H1 (cell line): ENCODE measurements at regions not wholly inside any gene's neighbourhood (a gene's known extent, or its start where the extent isn't known, plus 50 kb on each side); places are given as distances from the start of the nearest gene placed in this dataset.

Experiments
- ATF3 ChIP-seq: IDR thresholded peaks from 2 replicates; pipeline ENCODE4 v1.6.1; 2011; ENCODE audit warnings: low read depth, mild to moderate bottlenecking, low read length; ENCODE audit not compliant: insufficient read depth
- BRCA1 ChIP-seq: IDR thresholded peaks from 2 replicates; pipeline ENCODE4 v1.6.1; 2012; ENCODE audit warnings: low read depth, low read length, improper control_type of control experiment
- CHD1 ChIP-seq: IDR thresholded peaks from 2 replicates; pipeline ENCODE4 v1.6.1; 2012; ENCODE audit warnings: low read depth, low read length, improper control_type of control experiment
- CTCF ChIP-seq, 3 experiments: IDR thresholded peaks; 1 replicate in 2 of 3; 2 replicates in 1 of 3; pipeline versions ENCODE4 v1.5.1 to v1.6.1; 2011; ENCODE audit warnings: low read length in 3 of 3, mild to moderate bottlenecking in 3 of 3, inconsistent platforms in 2 of 3, low read depth in 1 of 3, moderate library complexity in 1 of 3; ENCODE audit not compliant: insufficient read depth in 1 of 3; ENCODE audit errors: control extremely low read depth in 1 of 3
- E2F6 ChIP-seq: IDR thresholded peaks from 2 replicates; pipeline ENCODE4 v1.6.1; 2012; ENCODE audit warnings: inconsistent platforms
- EP300 ChIP-seq, 2 experiments: IDR thresholded peaks; 1 replicate in 1 of 2; 2 replicates in 1 of 2; pipeline ENCODE4 v1.6.1; 2011 to 2012; ENCODE audit warnings: low read depth in 2 of 2, low read length in 2 of 2, mild to moderate bottlenecking in 2 of 2, borderline replicate concordance in 1 of 2, inconsistent platforms in 1 of 2, moderate library complexity in 1 of 2
- MAX ChIP-seq: IDR thresholded peaks from 2 replicates; pipeline ENCODE4 v1.6.1; 2012; ENCODE audit warnings: inconsistent platforms
- POLR2A ChIP-seq, 2 experiments: IDR thresholded peaks; 1 replicate in 1 of 2; 2 replicates in 1 of 2; pipeline ENCODE4 v1.6.1; 2011; ENCODE audit warnings: low read depth in 2 of 2, low read length in 2 of 2, mild to moderate bottlenecking in 2 of 2; ENCODE audit errors: control extremely low read depth in 1 of 2
- POLR2AphosphoS5 ChIP-seq: IDR thresholded peaks from 2 replicates; pipeline ENCODE4 v1.6.1; 2011; ENCODE audit warnings: low read depth, low read length
- RAD21 ChIP-seq, 2 experiments: IDR thresholded peaks in 1 of 2; conservative IDR thresholded peaks in 1 of 2; 2 replicates each; pipeline ENCODE4 v1.6.1; 2011; ENCODE audit warnings: low read depth in 2 of 2, low read length in 2 of 2, improper control_type of control experiment in 1 of 2, inconsistent platforms in 1 of 2, mild to moderate bottlenecking in 1 of 2, moderate library complexity in 1 of 2
- SUZ12 ChIP-seq: fragments of 200-600 bp; sonication (generic); IDR thresholded peaks from 2 replicates; pipeline ENCODE4 v1.6.1; 2012; ENCODE audit warnings: mild to moderate bottlenecking, inconsistent platforms, low read length, moderate library complexity, mixed read lengths
- TAF7 ChIP-seq: optimal IDR thresholded peaks from 2 replicates; pipeline ENCODE3; 2011; ENCODE audit warnings: low read depth, mild to moderate bottlenecking, inconsistent platforms, low read length, moderate library complexity, borderline replicate concordance
- TCF12 ChIP-seq: IDR thresholded peaks from 2 replicates; pipeline ENCODE4 v1.6.1; 2011; ENCODE audit warnings: low read depth, mild to moderate bottlenecking, low read length

- TF ChIP-seq BRCA1, result no peak
- no peak for TF ChIP-seq POLR2AphosphoS5
- TF ChIP-seq TAF7, result no peak
- no peak for TF ChIP-seq CTCF (IDR thresholded peaks at IDR 0.05; ENCODE audit: control extremely low read depth in 1 of 3, insufficient read depth in 1 of 3, low read depth in 1 of 3, low read length in 3 of 3)
- TF ChIP-seq EP300 (IDR thresholded peaks at IDR 0.05; ENCODE audit: borderline replicate concordance in 1 of 2, low read depth in 2 of 2, low read length in 2 of 2), result no peak
- TF ChIP-seq SUZ12, result no peak
- no peak for TF ChIP-seq TCF12
- no peak for TF ChIP-seq MAX
- TF ChIP-seq RAD21 (IDR thresholded peaks at IDR 0.05 in 1 of 2, conservative IDR thresholded peaks at IDR 0.05 in 1 of 2; ENCODE audit: low read depth in 2 of 2, low read length in 2 of 2), result no peak
- no peak for TF ChIP-seq POLR2A (IDR thresholded peaks at IDR 0.05; ENCODE audit: control extremely low read depth in 1 of 2, low read depth in 2 of 2, low read length in 2 of 2)
- TF ChIP-seq CHD1, result no peak
- TF ChIP-seq ATF3, result no peak
- no peak for TF ChIP-seq E2F6
These were observed 89.7 kb upstream of the GBE1 start for GRCh38 chr3:81851176-81851575.
